HepG2 (cell line): ENCODE measurements at regions not wholly inside any gene's neighbourhood (a gene's known extent, or its start where the extent isn't known, plus 50 kb on each side); places are given as distances from the start of the nearest gene placed in this dataset.

Experiments
- ATAC-seq: fragments of 200-7000 bp; cut with Tn5 transposase; 3 replicates; pipeline ENCODE4 v1.9.1; 2020; ENCODE audit warnings: mild to moderate bottlenecking, moderate library complexity
- BruUV-seq: library from RNA; stranded (reverse); fragments of 400-500 nt; replicated peaks from 2 replicates; lab custom pipeline; 2021; lab: Mats Ljungman, UMichigan
- CTCF ChIA-PET: fragments of 300-600 bp; formaldehyde crosslinking; extraction: SDS; loops from one replicate; lab custom pipeline; 2021; ENCODE audit warnings: low total read pairs, inconsistent platforms, low intra/inter-chr PET ratio; lab: Yijun Ruan, JAX
- POLR2A ChIA-PET: fragments of 350-600 bp; sonication (Branson Sonifier 250); formaldehyde crosslinking; loops from one replicate; lab custom pipeline; 2020; ENCODE audit warnings: antibody characterized with exemption, inconsistent platforms; lab: Yijun Ruan, JAX
- DNase-seq: peaks from one replicate; pipeline ENCODE4 v3.0.0-alpha.2; 2015; ENCODE audit warnings: low spot score
- FAIRE-seq: peaks from 3 replicates; lab custom pipeline; 2011; peaks lifted over from hg19 to GRCh38; lab: Jason Lieb, UNC
- H2AFZ ChIP-seq: one replicate; pipeline ENCODE4 v1.6.1; 2011; ENCODE audit warnings: low read length, inconsistent platforms
- H3K27ac ChIP-seq: fragments of 300-600 bp; 3 replicates; pipeline ENCODE4 v1.8.0; 2011; ENCODE audit warnings: mixed run types, mild to moderate bottlenecking, mixed read lengths, low read length, inconsistent platforms; ENCODE audit not compliant: insufficient read depth; ENCODE audit errors: extremely low read length
- H3K27me3 ChIP-seq, 2 experiments: fragments of 200-600 bp in 1 of 2; 2 replicates in 1 of 2; 3 replicates in 1 of 2; pipeline versions ENCODE4 v1.6.0 to v1.8.0; 2011; ENCODE audit warnings: low read length in 2 of 2, mild to moderate bottlenecking in 2 of 2, moderate library complexity in 2 of 2, inconsistent platforms in 1 of 2; ENCODE audit not compliant: insufficient read depth in 2 of 2, control insufficient read depth in 1 of 2
- H3K36me3 ChIP-seq, 2 experiments: fragments of 200-600 bp in 1 of 2; replicated peaks in 1 of 2; 2 replicates in 1 of 2; 3 replicates in 1 of 2; pipeline versions ENCODE4 v1.5.1 to v1.8.0; 2011; ENCODE audit warnings: low read length in 2 of 2, inconsistent platforms in 1 of 2; ENCODE audit not compliant: insufficient read depth in 2 of 2, control insufficient read depth in 1 of 2
- H3K4me1 ChIP-seq: 2 replicates; pipeline ENCODE4 v1.5.1; 2012; ENCODE audit warnings: low read length, inconsistent platforms; ENCODE audit not compliant: insufficient read depth
- H3K4me2 ChIP-seq: 2 replicates; pipeline ENCODE4 v1.6.0; 2011; ENCODE audit warnings: low read depth, low read length, inconsistent platforms
- H3K4me3 ChIP-seq, 3 experiments: fragments of 200-600 bp in 1 of 3; sonication (generic), shearing (Covaris generic) in 1 of 3; replicated peaks in 1 of 3; 2 replicates each; pipeline ENCODE4 v1.5.1; 2011 to 2016; ENCODE audit warnings: low read length in 3 of 3, inconsistent platforms in 2 of 3, low read depth in 2 of 3, mild to moderate bottlenecking in 2 of 3, control low read depth in 1 of 3, mixed read lengths in 1 of 3; ENCODE audit not compliant: insufficient read depth in 1 of 3
- H3K79me2 ChIP-seq: one replicate; pipeline ENCODE4 v1.6.1; 2011; ENCODE audit warnings: low read length, inconsistent platforms; ENCODE audit not compliant: insufficient read depth
- H3K9ac ChIP-seq: 2 replicates; pipeline ENCODE4 v1.6.0; 2011; ENCODE audit warnings: mild to moderate bottlenecking, low read depth, low read length, inconsistent platforms; ENCODE audit not compliant: insufficient read depth
- H3K9me3 ChIP-seq: 2 replicates; pipeline ENCODE4 v1.5.1; 2012; ENCODE audit warnings: mild to moderate bottlenecking, low read length
- H4K20me1 ChIP-seq: 2 replicates; pipeline ENCODE4 v1.6.0; 2011; ENCODE audit warnings: inconsistent platforms, mild to moderate bottlenecking, low read length, moderate library complexity; ENCODE audit not compliant: insufficient read depth
- HIC2 ChIP-seq: sonication (generic); formaldehyde crosslinking; IDR thresholded peaks from 2 replicates; pipeline ENCODE4 v1.9.0; 2022; ENCODE audit warnings: low read depth, missing genetic modification reagents
- MLXIP ChIP-seq: sonication (generic); formaldehyde crosslinking; IDR thresholded peaks from 2 replicates; pipeline ENCODE4 v1.9.0; 2021; ENCODE audit warnings: missing genetic modification reagents, borderline replicate concordance
- MYNN ChIP-seq: sonication (generic); formaldehyde crosslinking; IDR thresholded peaks from 2 replicates; pipeline ENCODE4 v1.4.0; 2020; ENCODE audit warnings: mild to moderate bottlenecking, low read depth, missing genetic modification reagents
- ZNF326 ChIP-seq: sonication (generic); formaldehyde crosslinking; IDR thresholded peaks from 2 replicates; pipeline ENCODE4 v1.4.0; 2020; ENCODE audit warnings: missing genetic modification reagents, borderline replicate concordance
- WGBS: methylation state at CpG from one replicate; pipeline ENCODE4 v1.1.6; 2017; ENCODE audit warnings: low lambda C conversion rate; 5-methylcytosine and 5-hydroxymethylcytosine counted together
- in situ Hi-C: cut with HindIII; loops from 2 replicates; pipeline ENCODE4 v1.10.0; 2017; ENCODE audit warnings: low pct_unique_long_range_greater_than_20kb; ENCODE audit not compliant: extremely low pct_ligation_motif_present
- intact Hi-C: fragments of 100-400 bp; cut with micrococcal nuclease; formaldehyde crosslinking; loops from one replicate; pipeline ENCODE4 v1.10.0; 2022; ENCODE audit not compliant: unreplicated experiment

GRCh38 chrX:39675162-39675553, 422.6 kb downstream of the BCOR start:
- Histone ChIP-seq H3K27me3 (no peaks in the 10 kb centered on the region), H3K4me2 (no peak overlapping the region), H3K9ac (no peak overlapping the region), H3K4me1 (no peaks in the 10 kb centered on the region), H3K36me3 (no peaks in the 10 kb centered on the region), H2AFZ (no peak overlapping the region), H3K27ac (no peak overlapping the region), H3K4me3 (no peak overlapping the region), H3K79me2 (no peaks in the 10 kb centered on the region), H3K9me3 (no peaks in the 10 kb centered on the region), H4K20me1 (no peaks in the 10 kb centered on the region)
- CTCF ChIA-PET, result no interaction called here
- no peak for TF ChIP-seq ZNF326 (CRISPR knock-in tag)
- no peak for TF ChIP-seq MYNN (CRISPR knock-in tag)
- no peak for TF ChIP-seq MLXIP (CRISPR knock-in tag)
- TF ChIP-seq HIC2 (CRISPR knock-in tag), result no peak
- in situ Hi-C loops, result no loop called here
- POLR2A ChIA-PET, result no interaction called here
- BruUV-seq, result no TSS peak
- no CpG with 5 or more reads among the region's 6 CpGs for WGBS
- intact Hi-C loops, result no loop called here
- ATAC-seq (no peak), FAIRE-seq (no peak), DNase-seq (no peak)
